ENCODE measurements at regions not wholly inside any gene's neighbourhood (a gene's known extent, or its start where the extent isn't known, plus 50 kb on each side); places are given as distances from the start of the nearest gene placed in this dataset.

DNA sequence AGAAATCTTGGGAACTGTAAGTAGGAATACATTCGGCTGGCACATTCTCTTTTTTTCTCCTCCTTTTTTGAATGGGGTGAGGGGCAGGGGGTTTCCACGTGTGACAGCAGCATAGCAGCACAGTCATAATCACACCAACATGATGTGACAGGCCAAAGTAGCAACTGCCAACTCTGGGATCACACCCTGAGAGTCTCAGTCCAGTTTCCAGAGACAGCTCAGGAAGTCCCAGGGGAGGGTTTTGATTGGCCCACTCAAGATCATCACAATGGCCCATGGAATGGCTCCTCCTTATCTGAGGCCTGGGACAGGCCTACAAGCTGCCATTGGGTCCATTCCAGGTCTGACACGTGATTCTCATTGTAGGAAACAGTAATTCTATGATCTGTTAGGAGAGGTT, 207.1 kb upstream of the ASIC2 start:
- no peaks in the 10 kb centered on the region for H3K9me3 ChIP-seq (ENCODE audit: control insufficient read depth in 4 of 4, insufficient read depth in 3 of 4, low read length in 3 of 4)
- no peak overlapping the region for H3K9ac ChIP-seq (ENCODE audit: insufficient read depth in 1 of 2, low read length in 2 of 2)
- no peaks in the 10 kb centered on the region for H3K36me3 ChIP-seq (ENCODE audit: control insufficient read depth in 4 of 4, insufficient read depth in 4 of 4, low read length in 4 of 4)
- H3K4me3 ChIP-seq = no peak overlapping the region
- peak; percentile 80 to 94 (median 89) for DNase-seq
- ATAC-seq (ENCODE audit: insufficient read depth, low FRiP score) = no peak
- H3K27ac ChIP-seq (ENCODE audit: low read depth in 1 of 2, low read length in 1 of 2) = no peak overlapping the region
- TF ChIP-seq, protein P1, sequence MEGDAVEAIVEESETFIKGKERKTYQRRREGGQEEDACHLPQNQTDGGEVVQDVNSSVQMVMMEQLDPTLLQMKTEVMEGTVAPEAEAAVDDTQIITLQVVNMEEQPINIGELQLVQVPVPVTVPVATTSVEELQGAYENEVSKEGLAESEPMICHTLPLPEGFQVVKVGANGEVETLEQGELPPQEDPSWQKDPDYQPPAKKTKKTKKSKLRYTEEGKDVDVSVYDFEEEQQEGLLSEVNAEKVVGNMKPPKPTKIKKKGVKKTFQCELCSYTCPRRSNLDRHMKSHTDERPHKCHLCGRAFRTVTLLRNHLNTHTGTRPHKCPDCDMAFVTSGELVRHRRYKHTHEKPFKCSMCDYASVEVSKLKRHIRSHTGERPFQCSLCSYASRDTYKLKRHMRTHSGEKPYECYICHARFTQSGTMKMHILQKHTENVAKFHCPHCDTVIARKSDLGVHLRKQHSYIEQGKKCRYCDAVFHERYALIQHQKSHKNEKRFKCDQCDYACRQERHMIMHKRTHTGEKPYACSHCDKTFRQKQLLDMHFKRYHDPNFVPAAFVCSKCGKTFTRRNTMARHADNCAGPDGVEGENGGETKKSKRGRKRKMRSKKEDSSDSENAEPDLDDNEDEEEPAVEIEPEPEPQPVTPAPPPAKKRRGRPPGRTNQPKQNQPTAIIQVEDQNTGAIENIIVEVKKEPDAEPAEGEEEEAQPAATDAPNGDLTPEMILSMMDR (IDR thresholded peaks at IDR 0.05; ENCODE audit: control extremely low read depth, extremely low read depth) = no peak
- H3K4me1 ChIP-seq (ENCODE audit: control insufficient read depth in 5 of 5, insufficient read depth in 5 of 5, low read length in 5 of 5) = peaks cover 0 to 33% (median 7%) of the 10 kb centered on the region in 5 donors
- 45 to 70% methylated on average over 3 of the region's 3 CpGs for WGBS, 2 donors
- peaks cover 0 to 2% (median 0%) of the 10 kb centered on the region in 3 donors for H3K27me3 ChIP-seq (ENCODE audit: control insufficient read depth in 3 of 3, insufficient read depth in 3 of 3, low read length in 2 of 3)

DNA sequence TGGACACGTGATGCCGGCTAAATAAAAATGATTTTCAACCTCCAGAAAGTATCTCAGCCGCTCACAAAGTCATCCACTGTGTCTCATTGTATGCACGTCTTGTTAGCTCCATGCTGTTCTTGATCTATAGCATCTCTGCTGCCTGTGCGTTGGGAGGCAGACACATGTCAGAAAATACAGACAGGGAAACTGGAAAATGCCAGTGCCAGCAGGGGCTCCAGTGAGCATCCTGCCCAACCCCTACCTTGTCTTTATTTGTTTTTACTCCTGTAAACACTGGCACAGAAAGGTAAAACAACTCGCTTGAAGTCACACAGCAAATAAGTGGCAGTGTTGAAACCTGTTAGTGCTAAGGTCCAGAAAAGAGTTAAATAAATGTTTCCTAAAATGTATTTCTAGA, 208.1 kb upstream of the ASIC2 start:
- Histone ChIP-seq H3K4me1 (ENCODE audit: control insufficient read depth in 5 of 5, insufficient read depth in 5 of 5, low read length in 5 of 5) (peaks cover 0 to 33% (median 7%) of the 10 kb centered on the region in 5 donors), H3K27ac (ENCODE audit: low read depth in 1 of 2, low read length in 1 of 2) (no peak overlapping the region), H3K27me3 (ENCODE audit: control insufficient read depth in 3 of 3, insufficient read depth in 3 of 3, low read length in 2 of 3) (peaks cover 0 to 4% (median 0%) of the 10 kb centered on the region in 3 donors), H3K9me3 (ENCODE audit: control insufficient read depth in 4 of 4, insufficient read depth in 3 of 4, low read length in 3 of 4) (no peaks in the 10 kb centered on the region), H3K4me3 (no peak overlapping the region), H3K36me3 (ENCODE audit: control insufficient read depth in 4 of 4, insufficient read depth in 4 of 4, low read length in 4 of 4) (no peaks in the 10 kb centered on the region), H3K9ac (ENCODE audit: insufficient read depth in 1 of 2, low read length in 2 of 2) (no peak overlapping the region)
- ATAC-seq (ENCODE audit: insufficient read depth, low FRiP score) (no peak), DNase-seq (no peak)
- WGBS, 2 donors = 84 to 89% methylated on average over 6 of the region's 6 CpGs
- TF ChIP-seq, protein P1 (IDR thresholded peaks at IDR 0.05; ENCODE audit: control extremely low read depth, extremely low read depth) = no peak

DNA sequence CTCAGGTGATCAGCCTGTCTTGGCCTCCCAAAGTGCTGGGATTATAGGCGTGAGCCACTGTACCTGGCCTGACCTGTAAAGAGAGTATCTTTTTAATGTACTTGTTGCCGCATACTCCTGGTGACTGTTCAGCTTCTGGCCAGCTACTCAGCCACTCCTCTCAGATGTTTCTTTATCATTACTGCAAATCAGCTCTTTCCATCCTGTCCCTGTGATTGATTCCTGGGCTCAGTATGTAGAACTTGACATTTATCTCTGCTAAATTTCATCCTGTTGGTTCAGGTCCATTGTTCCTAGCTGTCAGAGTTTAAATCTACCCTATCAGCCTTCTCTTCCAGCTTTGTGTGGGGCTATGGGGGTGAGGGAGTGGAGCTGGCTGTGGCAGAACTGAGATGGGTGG, 211.5 kb upstream of the ASIC2 start:
- peaks cover 0 to 24% (median 7%) of the 10 kb centered on the region in 5 donors for H3K4me1 ChIP-seq (ENCODE audit: control insufficient read depth in 5 of 5, insufficient read depth in 5 of 5, low read length in 5 of 5)
- H3K4me3 ChIP-seq = no peak overlapping the region
- ATAC-seq (ENCODE audit: insufficient read depth, low FRiP score) (no peak), DNase-seq (no peak)
- H3K27me3 ChIP-seq (ENCODE audit: control insufficient read depth in 3 of 3, insufficient read depth in 3 of 3, low read length in 2 of 3) = peaks cover 0 to 4% (median 0%) of the 10 kb centered on the region in 3 donors
- TF ChIP-seq, protein P1 (IDR thresholded peaks at IDR 0.05; ENCODE audit: control extremely low read depth, extremely low read depth) = no peak
- H3K9me3 ChIP-seq (ENCODE audit: control insufficient read depth in 4 of 4, insufficient read depth in 3 of 4, low read length in 3 of 4) = no peaks in the 10 kb centered on the region
- H3K27ac ChIP-seq (ENCODE audit: low read depth in 1 of 2, low read length in 1 of 2) = no peak overlapping the region
- H3K9ac ChIP-seq (ENCODE audit: insufficient read depth in 1 of 2, low read length in 2 of 2) = no peak overlapping the region
- H3K36me3 ChIP-seq (ENCODE audit: control insufficient read depth in 4 of 4, insufficient read depth in 4 of 4, low read length in 4 of 4) = no peaks in the 10 kb centered on the region
- WGBS, 2 donors = 80 to 83% methylated on average over 2 of the region's 2 CpGs

Measured in lung (tissue), 11 donors.